ENCODE measurements at regions not wholly inside any gene's neighbourhood (a gene's known extent, or its start where the extent isn't known, plus 50 kb on each side); places are given as distances from the start of the nearest gene placed in this dataset.

- no peak overlapping the region for H2BK120ac ChIP-seq (replicated peaks; ENCODE audit: low read depth, low read length)
- H4K20me1 ChIP-seq (replicated peaks in 1 of 2; ENCODE audit: control insufficient read depth in 1 of 2, insufficient read depth in 2 of 2, low read length in 2 of 2) = no peaks in the 10 kb centered on the region
- TF ChIP-seq CBX5 (IDR thresholded peaks at IDR 0.05; ENCODE audit: low read depth, low read length) (no peak), SP2 (IDR thresholded peaks at IDR 0.05; ENCODE audit: low read length) (no peak), TAF7 (optimal IDR thresholded peaks at IDR 0.05; ENCODE audit: borderline replicate concordance, low read depth, low read length) (no peak), NANOG (IDR thresholded peaks at IDR 0.05; ENCODE audit: insufficient read depth, low read depth, low read length, poor library complexity, severe bottlenecking) (no peak), RFX5 (IDR thresholded peaks at IDR 0.05; ENCODE audit: borderline replicate concordance, low read depth, low read length) (no peak), CHD2 (IDR thresholded peaks at IDR 0.05; ENCODE audit: low read length) (no peak)
- no peaks in the 10 kb centered on the region for H3K23me2 ChIP-seq (ENCODE audit: low read depth, low read length)
- CTCF ChIA-PET (ENCODE audit: partially characterized antibody) = no interaction called here
- DNase-seq (ENCODE audit: low read depth in 1 of 2, low spot score in 2 of 2) (no peak), FAIRE-seq (no peak)
- H2BK20ac ChIP-seq (ENCODE audit: low read length) = no peak overlapping the region
- no peak overlapping the region for H3K4ac ChIP-seq (replicated peaks; ENCODE audit: insufficient read length, low read depth, low read length)
- no peaks in the 10 kb centered on the region for H3K9me3 ChIP-seq (ENCODE audit: insufficient read depth in 2 of 2, low read depth in 1 of 2, low read length in 1 of 2)
- H2BK12ac ChIP-seq (ENCODE audit: low read depth, low read length) = no peak overlapping the region
- no peak overlapping the region for H3K4me3 ChIP-seq (ENCODE audit: extremely low read depth in 1 of 4, insufficient read depth in 2 of 4, low read depth in 3 of 4, low read length in 4 of 4)
- POLR2A ChIA-PET (ENCODE audit: partially characterized antibody) = interaction anchor here (0.6 kb wide), 1 partner anchor 107 kb away, joined by 4 read pairs; no protein-coding TSS in a partner anchor
- H3K36me3 ChIP-seq (ENCODE audit: control insufficient read depth in 2 of 4, insufficient read depth in 4 of 4, low read length in 3 of 4) = no peaks in the 10 kb centered on the region
- H2AFZ ChIP-seq (ENCODE audit: low read length) = no peak overlapping the region
- no peak overlapping the region for H4K8ac ChIP-seq (ENCODE audit: extremely low read depth, insufficient read depth, low read length)
- H3K27ac ChIP-seq (ENCODE audit: low read depth, low read length) = no peak overlapping the region
- H2AK5ac ChIP-seq (ENCODE audit: low read depth, low read length) = no peak overlapping the region
- H3K9ac ChIP-seq (replicated peaks in 1 of 4; ENCODE audit: extremely low read depth in 1 of 4, low read depth in 3 of 4, low read length in 3 of 4) = no peak overlapping the region
- H3K56ac ChIP-seq (replicated peaks; ENCODE audit: insufficient read length, low read depth, low read length) = no peak overlapping the region
- H3K27me3 ChIP-seq (replicated peaks in 1 of 4; ENCODE audit: control insufficient read depth in 3 of 4, extremely low read depth in 1 of 4, insufficient read depth in 3 of 4, low read length in 3 of 4) = no peaks in the 10 kb centered on the region
- no peak overlapping the region for H4K91ac ChIP-seq (replicated peaks; ENCODE audit: insufficient read length, low read length)
- H3K18ac ChIP-seq (ENCODE audit: extremely low read depth, low read length) = no peak overlapping the region
- 100% methylated on average over 1 of the region's 2 CpGs; no CpG with 5 or more reads in 1 of the 2 experiments for WGBS, 2 experiments (ENCODE audit: extremely low coverage in 1 of 2, insufficient coverage in 1 of 2, insufficient read length in 1 of 2, insufficient replicate concordance in 2 of 2, low coverage in 1 of 2, low lambda C conversion rate in 2 of 2, missing lambda C conversion rate in 1 of 2)
- H4K5ac ChIP-seq (ENCODE audit: insufficient read length, low read depth, low read length) = no peak overlapping the region
- no peak overlapping the region for H3K4me2 ChIP-seq (ENCODE audit: insufficient read depth in 1 of 2, low read depth in 2 of 2, low read length in 2 of 2)
- H2BK5ac ChIP-seq (ENCODE audit: low read depth, low read length) = no peak overlapping the region
- no peak overlapping the region for H3K14ac ChIP-seq (ENCODE audit: insufficient read length)
- H2BK15ac ChIP-seq (ENCODE audit: low read length) = no peak overlapping the region
- H3K4me1 ChIP-seq (replicated peaks in 1 of 4; ENCODE audit: control insufficient read depth in 3 of 4, insufficient read depth in 4 of 4, low read length in 3 of 4) = no peaks in the 10 kb centered on the region
- no peaks in the 10 kb centered on the region for H3K79me1 ChIP-seq (ENCODE audit: low read depth, low read length)
- H3K79me2 ChIP-seq (ENCODE audit: control insufficient read depth in 1 of 2, insufficient read depth in 2 of 2, low read length in 2 of 2) = no peaks in the 10 kb centered on the region
- no peak overlapping the region for H3K23ac ChIP-seq (ENCODE audit: insufficient read length)
Measured at GRCh38 chrX:139112432-139112831, 400.9 kb upstream of the FGF13 start.
